ENCODE measurements at regions not wholly inside any gene's neighbourhood (a gene's known extent, or its start where the extent isn't known, plus 50 kb on each side); places are given as distances from the start of the nearest gene placed in this dataset.

- peak; percentile 13 for DNase-seq
These were observed 203.0 kb upstream of the PCSK2 start for GRCh38 chr20:17023806-17024205.

- DNase-seq, result no peak
These were observed 202.2 kb upstream of the PCSK2 start for GRCh38 chr20:17024513-17025119.

- DNase-seq, result no peak
These were observed 200.5 kb upstream of the PCSK2 start for GRCh38 chr20:17026346-17026745.

DNA sequence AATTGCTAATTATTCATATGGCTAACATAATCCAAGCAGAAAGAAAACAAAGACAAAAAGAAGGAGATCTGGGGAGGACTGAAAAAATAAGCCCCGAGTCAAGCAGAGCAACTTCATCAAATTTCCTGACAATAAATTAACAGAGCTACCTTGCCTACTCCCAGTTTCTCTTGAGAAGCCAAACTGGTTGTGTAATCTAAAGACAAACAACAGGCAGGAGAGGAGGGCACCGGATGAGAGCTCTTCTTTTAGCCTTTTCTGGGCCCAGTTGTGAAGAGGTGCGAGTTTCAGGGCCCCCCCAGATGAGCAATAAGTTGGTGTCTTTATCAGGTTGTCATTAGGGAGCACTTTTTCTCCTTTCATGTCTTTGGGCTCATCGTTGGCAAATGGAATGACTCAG, 197.1 kb upstream of the PCSK2 start:
- DNase-seq, result no peak

GRCh38 chr20:17036541-17036940, 190.3 kb upstream of the PCSK2 start:
- DNase-seq, result no peak

DNA sequence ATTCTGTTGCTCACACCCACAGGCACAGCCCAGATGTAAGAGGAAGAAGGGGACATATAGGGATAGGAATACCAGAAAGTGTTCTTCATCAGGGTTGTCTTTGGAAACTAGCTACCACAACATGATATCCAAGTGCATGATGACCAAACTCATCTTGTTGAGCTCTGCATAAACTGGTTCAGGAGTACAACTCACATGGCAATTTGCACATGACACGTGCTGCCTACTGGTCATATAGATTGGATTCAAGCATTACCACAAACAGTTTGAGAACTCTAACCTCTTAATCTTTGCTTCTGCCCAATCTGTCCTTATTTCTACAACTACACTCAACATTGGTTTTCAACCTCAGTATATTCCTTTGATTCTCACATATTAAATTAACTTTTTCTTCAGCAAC, 184.7 kb upstream of the PCSK2 start:
- DNase-seq, result no peak

GRCh38 chr20:17043323-17043722, 183.5 kb upstream of the PCSK2 start:
- DNase-seq, result no peak

- DNase-seq, result no peak
These were observed 181.9 kb upstream of the PCSK2 start for GRCh38 chr20:17044891-17045290.

DNA sequence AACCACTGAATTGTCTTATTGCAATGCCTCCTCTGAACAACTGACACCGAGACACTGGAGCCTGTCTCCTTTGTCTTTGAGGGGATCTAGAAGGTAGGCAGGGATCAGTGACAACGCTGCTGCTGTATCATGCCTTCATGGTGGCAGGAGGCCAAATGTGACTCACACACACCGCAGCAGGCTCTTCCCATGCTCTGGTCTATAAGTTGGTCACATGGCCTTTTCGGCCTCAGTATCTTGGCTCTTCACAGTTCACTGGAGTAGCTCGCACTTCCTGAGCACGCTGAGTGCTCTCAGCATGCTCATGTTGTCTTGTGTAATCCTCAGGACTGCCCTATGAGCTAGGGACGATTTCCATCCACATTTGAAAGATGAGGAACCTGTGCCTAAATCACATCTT, 167.4 kb upstream of the PCSK2 start:
- peak; percentile 11 for DNase-seq

DNA sequence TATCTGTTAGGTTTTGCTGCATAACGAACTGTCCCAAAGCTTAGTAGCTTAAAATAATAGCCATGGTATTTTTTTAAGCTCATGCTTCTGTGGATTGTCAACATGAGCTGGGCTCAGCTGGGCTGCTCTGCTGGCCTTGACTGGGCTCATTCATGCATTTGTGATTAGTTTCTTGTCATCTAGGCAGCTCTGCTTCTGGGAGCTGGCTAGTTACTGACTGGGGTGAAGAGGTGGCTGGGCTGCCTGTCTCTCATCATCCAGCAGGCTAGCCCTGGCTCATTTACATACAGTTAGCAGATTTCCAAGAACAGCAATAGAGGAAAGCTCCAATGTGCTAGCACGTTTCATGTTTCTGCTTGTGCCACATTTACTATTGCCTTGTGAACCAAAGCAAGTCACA, 165.1 kb upstream of the PCSK2 start:
- no peak for DNase-seq

DNA sequence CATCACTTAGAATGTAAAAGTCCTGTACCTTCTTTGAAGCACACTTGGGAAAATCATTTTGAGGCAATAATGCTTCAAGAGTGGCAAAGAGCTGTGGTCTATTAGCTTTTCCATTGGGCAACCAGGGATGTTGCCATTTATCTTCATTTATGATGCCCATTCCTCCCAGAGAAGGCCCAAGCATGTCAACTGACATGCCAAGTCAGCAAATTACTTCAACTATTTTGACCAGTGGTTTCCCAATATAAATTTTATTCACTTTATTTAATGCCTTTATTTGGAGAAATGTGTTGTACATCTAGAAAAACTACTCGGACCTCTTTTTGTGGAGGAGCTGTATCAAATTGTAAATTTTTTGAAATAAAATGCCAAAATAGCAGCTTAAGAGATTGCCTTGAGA, 164.1 kb upstream of the PCSK2 start:
- no peak for DNase-seq

DNA sequence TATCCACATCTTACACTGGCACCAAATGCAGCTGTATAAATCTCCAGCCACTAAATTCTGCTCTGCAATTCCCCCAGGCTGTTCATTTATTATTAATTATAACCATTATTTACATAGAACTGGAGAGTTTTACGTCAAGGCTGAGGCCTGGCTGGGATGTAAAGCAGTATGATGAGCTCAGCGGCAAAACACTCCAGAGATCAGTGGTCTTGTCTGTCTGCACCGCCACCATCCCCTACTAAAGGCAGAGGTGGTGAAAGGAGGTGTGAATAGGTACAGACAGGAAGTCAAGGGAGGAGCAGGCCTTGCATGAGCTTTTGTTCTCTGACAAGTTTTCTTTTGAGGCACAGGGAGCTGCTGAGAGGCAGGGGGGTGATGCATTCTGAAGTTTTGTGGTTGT, 159.9 kb upstream of the PCSK2 start:
- no peak for DNase-seq

- DNase-seq, result no peak
These were observed 158.6 kb upstream of the PCSK2 start for GRCh38 chr20:17068084-17068711.

GRCh38 chr20:17077030-17077429, 149.8 kb upstream of the PCSK2 start:
- DNase-seq, result no peak

DNA sequence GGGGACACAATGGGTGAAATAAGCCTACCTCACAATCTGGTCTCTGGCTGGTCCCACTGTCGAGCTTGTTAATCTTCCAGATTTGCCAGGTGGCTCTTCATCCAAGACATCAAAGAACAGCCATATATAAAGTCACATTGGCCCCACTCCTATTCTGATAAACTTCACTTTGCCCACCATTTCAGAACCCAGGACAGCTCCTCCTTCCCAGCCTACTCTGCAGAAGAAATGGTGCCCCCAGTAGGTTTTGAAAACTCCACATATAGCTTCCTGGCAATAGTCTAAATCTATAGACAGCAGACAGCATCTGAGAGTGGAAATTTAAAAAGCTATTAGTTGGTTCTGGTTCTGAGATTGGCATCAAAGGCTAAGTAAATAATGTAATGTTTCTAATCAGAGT, 143.1 kb upstream of the PCSK2 start:
- DNase-seq, result no peak

GRCh38 chr20:17084909-17085308, 141.9 kb upstream of the PCSK2 start:
- DNase-seq, result no peak

- DNase-seq, result no peak
These were observed 133.1 kb upstream of the PCSK2 start for GRCh38 chr20:17093782-17094181.

- peak; percentile 11 for DNase-seq
These were observed 129.2 kb upstream of the PCSK2 start for GRCh38 chr20:17097603-17098002.

GRCh38 chr20:17100506-17100905, 126.3 kb upstream of the PCSK2 start:
- DNase-seq, result no peak

DNA sequence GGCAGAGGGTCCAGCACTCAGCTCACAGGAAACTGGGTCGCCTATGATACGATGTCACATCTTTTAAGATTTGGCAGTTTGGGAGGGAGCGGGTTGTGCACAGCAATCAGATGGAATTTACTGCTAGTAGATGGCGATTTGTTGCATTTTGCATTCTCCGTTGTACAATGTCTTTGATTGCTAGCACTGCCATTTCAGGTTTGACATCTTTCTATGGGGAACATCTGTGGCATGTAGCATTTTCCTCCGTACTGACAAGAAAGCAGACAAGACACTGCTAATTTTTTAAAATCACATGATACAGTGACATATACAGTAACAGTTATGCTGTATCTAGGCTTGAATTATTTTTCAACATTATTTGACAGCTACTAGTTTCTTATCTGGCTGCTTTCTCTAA, 119.7 kb upstream of the PCSK2 start:
- no peak for DNase-seq

DNA sequence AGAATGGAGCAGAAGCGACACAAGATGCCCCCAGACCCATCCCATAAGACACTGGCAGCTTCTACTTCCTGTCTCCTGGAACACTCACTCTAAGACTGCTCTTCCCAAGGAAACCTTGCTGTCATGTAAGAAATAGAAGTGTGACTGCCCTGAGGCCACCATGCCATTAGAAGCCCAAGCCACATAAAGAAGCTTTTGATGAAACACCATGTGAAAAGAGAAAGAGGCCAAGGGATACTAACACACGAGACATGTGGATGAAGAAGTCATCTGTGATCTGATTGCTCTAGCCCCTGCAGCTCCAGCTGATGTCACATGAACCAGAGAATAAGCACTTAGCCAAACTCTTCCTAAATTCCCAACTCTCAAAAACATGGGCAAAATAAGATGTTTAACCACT, 117.9 kb upstream of the PCSK2 start:
- DNase-seq, result no peak

GRCh38 chr20:17109307-17109706, 117.5 kb upstream of the PCSK2 start:
- no peak for DNase-seq

GRCh38 chr20:17128206-17128605, 98.6 kb upstream of the PCSK2 start:
- DNase-seq, result no peak

DNA sequence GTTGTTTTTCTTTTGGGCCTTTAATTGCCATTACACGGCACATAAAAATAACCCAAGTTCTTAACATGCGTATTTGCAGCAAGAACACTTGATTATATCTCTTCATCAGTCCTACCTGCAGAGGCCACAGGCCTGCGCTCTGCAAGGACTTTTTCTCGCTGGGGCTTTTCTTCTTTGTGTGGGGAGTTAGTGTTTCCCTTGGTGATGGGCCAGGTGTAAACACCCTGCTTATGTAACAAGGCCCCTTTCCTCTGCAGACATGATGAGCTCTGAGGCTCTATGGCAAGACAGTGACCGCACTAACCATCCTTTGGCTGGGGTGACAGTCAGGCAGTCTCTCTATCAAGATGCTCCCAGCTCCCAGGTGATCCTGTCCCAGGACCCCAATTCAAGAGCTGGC, 97.8 kb upstream of the PCSK2 start:
- no peak for DNase-seq

DNA sequence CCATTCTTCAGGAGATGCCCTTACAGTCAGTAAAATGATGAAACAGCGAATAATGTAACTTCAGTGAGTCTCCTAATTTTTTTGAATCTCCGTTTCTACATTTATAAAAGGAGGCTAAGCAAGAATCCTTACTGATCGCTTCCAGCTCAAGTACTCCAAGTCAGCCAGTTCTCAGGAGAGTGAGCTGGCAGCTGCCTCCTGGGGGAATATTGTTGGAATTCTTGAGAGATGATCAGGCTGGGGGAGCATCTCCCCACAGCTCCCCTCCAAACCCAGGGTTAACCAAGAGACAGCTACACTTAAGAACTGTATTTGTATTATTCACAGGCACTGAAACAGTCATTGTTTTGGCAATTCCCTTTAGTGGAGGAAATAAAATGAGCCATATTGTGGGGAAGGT, 89.1 kb upstream of the PCSK2 start:
- DNase-seq, result no peak

All from DMS79 treated with DMSO at 0.1 percent for 48 hours (cell line).